DND-41 (cell line): ENCODE measurements at regions not wholly inside any gene's neighbourhood (a gene's known extent, or its start where the extent isn't known, plus 50 kb on each side); places are given as distances from the start of the nearest gene placed in this dataset.

Source experiments
- EZH2 ChIP-seq: IDR thresholded peaks from 3 replicates; pipeline ENCODE4 v1.6.1; 2012; ENCODE audit warnings: borderline replicate concordance, low read depth, mild to moderate bottlenecking, moderate library complexity, low read length, inconsistent platforms; ENCODE audit not compliant: severe bottlenecking
- TF ChIP-seq, protein P1 (sequence below): IDR thresholded peaks from 2 replicates; pipeline ENCODE4 v1.5.1; 2012; ENCODE audit warnings: borderline replicate concordance, low read length, moderate library complexity, mild to moderate bottlenecking; ENCODE audit not compliant: poor library complexity, severe bottlenecking; ENCODE audit errors: extremely low read depth

DNA sequence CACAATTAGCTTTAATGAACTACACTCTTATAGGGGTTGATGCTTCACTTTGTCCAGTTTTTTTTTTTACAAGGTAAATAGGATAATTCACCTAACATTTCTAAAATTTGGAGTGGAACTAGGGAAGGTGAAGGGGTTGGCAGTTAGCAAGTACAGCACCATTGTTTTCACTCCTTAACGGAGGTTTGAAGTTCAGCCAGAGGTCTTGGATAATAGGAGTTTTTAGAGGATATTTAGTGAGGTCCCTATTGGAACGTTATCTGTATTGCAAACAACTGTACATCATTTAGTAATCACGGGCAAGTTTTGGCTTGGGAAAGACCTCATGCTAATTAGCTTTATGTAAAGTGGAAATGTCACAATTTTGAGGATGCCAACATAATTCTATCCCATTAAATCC lies 52.3 kb upstream of the TBX18 start:
- TF ChIP-seq, protein P1, sequence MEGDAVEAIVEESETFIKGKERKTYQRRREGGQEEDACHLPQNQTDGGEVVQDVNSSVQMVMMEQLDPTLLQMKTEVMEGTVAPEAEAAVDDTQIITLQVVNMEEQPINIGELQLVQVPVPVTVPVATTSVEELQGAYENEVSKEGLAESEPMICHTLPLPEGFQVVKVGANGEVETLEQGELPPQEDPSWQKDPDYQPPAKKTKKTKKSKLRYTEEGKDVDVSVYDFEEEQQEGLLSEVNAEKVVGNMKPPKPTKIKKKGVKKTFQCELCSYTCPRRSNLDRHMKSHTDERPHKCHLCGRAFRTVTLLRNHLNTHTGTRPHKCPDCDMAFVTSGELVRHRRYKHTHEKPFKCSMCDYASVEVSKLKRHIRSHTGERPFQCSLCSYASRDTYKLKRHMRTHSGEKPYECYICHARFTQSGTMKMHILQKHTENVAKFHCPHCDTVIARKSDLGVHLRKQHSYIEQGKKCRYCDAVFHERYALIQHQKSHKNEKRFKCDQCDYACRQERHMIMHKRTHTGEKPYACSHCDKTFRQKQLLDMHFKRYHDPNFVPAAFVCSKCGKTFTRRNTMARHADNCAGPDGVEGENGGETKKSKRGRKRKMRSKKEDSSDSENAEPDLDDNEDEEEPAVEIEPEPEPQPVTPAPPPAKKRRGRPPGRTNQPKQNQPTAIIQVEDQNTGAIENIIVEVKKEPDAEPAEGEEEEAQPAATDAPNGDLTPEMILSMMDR: no peak
- TF ChIP-seq EZH2: no peak
